HEK293 (cell line): ENCODE measurements at regions not wholly inside any gene's neighbourhood (a gene's known extent, or its start where the extent isn't known, plus 50 kb on each side); places are given as distances from the start of the nearest gene placed in this dataset.

ENCODE experiments used
- CTCF ChIA-PET: fragments of 350-600 bp; formaldehyde crosslinking; extraction: SDS; loops from one replicate; lab custom pipeline; 2021; ENCODE audit warnings: antibody characterized with exemption; lab: Yijun Ruan, JAX
- POLR2A ChIA-PET: fragments of 300-600 bp; formaldehyde crosslinking; extraction: SDS; loops from one replicate; lab custom pipeline; 2020; ENCODE audit warnings: antibody characterized with exemption, inconsistent platforms; lab: Yijun Ruan, JAX
- H3K27ac ChIP-seq: fragments of 200-500 bp; sonication (Bioruptor generic); 2 replicates; pipeline ENCODE4 v1.5.1; 2014; ENCODE audit warnings: low read depth, low read length, control low read depth, inconsistent platforms; ENCODE audit errors: extremely low read depth
- H3K36me3 ChIP-seq, 2 experiments: fragments of 200-500 bp in 1 of 2; sonication (Bioruptor generic) in 1 of 2; 1 replicate in 1 of 2; 2 replicates in 1 of 2; pipeline ENCODE4 v1.5.1; 2014 to 2017; ENCODE audit warnings: inconsistent platforms in 2 of 2, low read length in 2 of 2; ENCODE audit not compliant: control insufficient read depth in 2 of 2, insufficient read depth in 1 of 2
- H3K4me1 ChIP-seq: fragments of 200-500 bp; sonication (Bioruptor generic); 2 replicates; pipeline ENCODE4 v1.5.1; 2014; ENCODE audit warnings: mild to moderate bottlenecking, low read length, inconsistent platforms; ENCODE audit not compliant: control insufficient read depth, insufficient read depth
- H3K4me3 ChIP-seq: 2 replicates; pipeline ENCODE4 v1.5.1; 2011; ENCODE audit warnings: low read depth, mild to moderate bottlenecking, control low read depth, low read length, moderate library complexity
- H3K9me3 ChIP-seq: fragments of 200-500 bp; sonication (Bioruptor generic); 2 replicates; pipeline ENCODE4 v1.5.1; 2014; ENCODE audit warnings: low read depth, low read length, inconsistent platforms; ENCODE audit not compliant: control insufficient read depth, insufficient read depth
- HOXA7 ChIP-seq: sonication (generic); formaldehyde crosslinking; IDR thresholded peaks from 2 replicates; pipeline ENCODE4 v1.8.1; 2022; ENCODE audit warnings: missing genetic modification reagents, borderline replicate concordance
- IKZF3 ChIP-seq: fragments of 450-650 bp; IDR thresholded peaks from 2 replicates; pipeline ENCODE4 v1.5.0; 2018; ENCODE audit warnings: missing biosample characterization, mild to moderate bottlenecking, missing genetic modification characterization, moderate library complexity
- KLF8 ChIP-seq: fragments of 450-650 bp; formaldehyde crosslinking; IDR thresholded peaks from 2 replicates; pipeline ENCODE4 v1.5.1; 2016; ENCODE audit warnings: missing biosample characterization, missing genetic modification characterization
- MEIS1 ChIP-seq: sonication (generic); formaldehyde crosslinking; IDR thresholded peaks from 2 replicates; pipeline ENCODE4 v1.8.1; 2022; ENCODE audit warnings: missing genetic modification reagents, mild to moderate bottlenecking, borderline replicate concordance
- MYNN ChIP-seq: fragments of 450-650 bp; formaldehyde crosslinking; IDR thresholded peaks from 2 replicates; pipeline ENCODE4 v1.5.1; 2016; ENCODE audit warnings: missing biosample characterization, missing genetic modification characterization, borderline replicate concordance
- TCF7L2 ChIP-seq: IDR thresholded peaks from 2 replicates; pipeline ENCODE4 v1.6.1; 2011; ENCODE audit warnings: low read depth, mild to moderate bottlenecking, inconsistent platforms, low read length, moderate library complexity, borderline replicate concordance
- ZNF132 ChIP-seq: fragments of 450-650 bp; formaldehyde crosslinking; IDR thresholded peaks from 2 replicates; pipeline ENCODE4 v1.5.1; 2017; ENCODE audit warnings: missing biosample characterization, missing genetic modification characterization, borderline replicate concordance
- ZNF391 ChIP-seq: fragments of 450-650 bp; formaldehyde crosslinking; IDR thresholded peaks from 2 replicates; pipeline ENCODE4 v1.5.1; 2016; ENCODE audit warnings: low read depth, missing biosample characterization, missing genetic modification characterization, borderline replicate concordance
- ZNF473 ChIP-seq: fragments of 450-650 bp; formaldehyde crosslinking; IDR thresholded peaks from 2 replicates; pipeline ENCODE4 v1.5.1; 2017; ENCODE audit warnings: missing biosample characterization, missing genetic modification characterization
- ZNF521 ChIP-seq: fragments of 450-650 bp; formaldehyde crosslinking; IDR thresholded peaks from 2 replicates; pipeline ENCODE4 v1.5.1; 2017; ENCODE audit warnings: missing biosample characterization, mild to moderate bottlenecking, missing genetic modification characterization
- ZNF544 ChIP-seq: fragments of 450-650 bp; formaldehyde crosslinking; IDR thresholded peaks from 2 replicates; pipeline ENCODE4 v1.5.0; 2017; ENCODE audit warnings: missing biosample characterization, missing genetic modification characterization
- ZNF549 ChIP-seq: fragments of 450-650 bp; IDR thresholded peaks from 2 replicates; pipeline ENCODE4 v1.5.1; 2018; ENCODE audit warnings: missing biosample characterization, missing genetic modification characterization, mild to moderate bottlenecking, inconsistent platforms, moderate library complexity
- ZNF571 ChIP-seq: fragments of 450-650 bp; formaldehyde crosslinking; IDR thresholded peaks from 2 replicates; pipeline ENCODE4 v1.5.0; 2017; ENCODE audit warnings: missing biosample characterization, missing genetic modification characterization
- ZNF792 ChIP-seq: fragments of 450-650 bp; formaldehyde crosslinking; IDR thresholded peaks from 2 replicates; pipeline ENCODE4 v1.5.1; 2016; ENCODE audit warnings: missing biosample characterization, missing genetic modification characterization
- TF ChIP-seq, protein P1 (sequence below): fragments of 450-650 bp; formaldehyde crosslinking; IDR thresholded peaks from 2 replicates; pipeline ENCODE4 v1.5.1; 2016; ENCODE audit warnings: missing biosample characterization, missing genetic modification characterization
- TF ChIP-seq, protein P2 (sequence below): fragments of 450-650 bp; formaldehyde crosslinking; IDR thresholded peaks from 2 replicates; pipeline ENCODE4 v1.5.1; 2016; ENCODE audit warnings: missing biosample characterization, missing genetic modification characterization
- TF ChIP-seq, protein P3 (sequence below): fragments of 450-650 bp; formaldehyde crosslinking; IDR thresholded peaks from 2 replicates; pipeline ENCODE4 v1.5.1; 2016; ENCODE audit warnings: missing biosample characterization, missing genetic modification characterization
- TF ChIP-seq, protein P4 (sequence below): fragments of 450-650 bp; formaldehyde crosslinking; IDR thresholded peaks from 2 replicates; pipeline ENCODE4 v1.5.1; 2017; ENCODE audit warnings: missing biosample characterization, missing genetic modification characterization
- TF ChIP-seq, protein P5 (sequence below): fragments of 450-650 bp; formaldehyde crosslinking; IDR thresholded peaks from 2 replicates; pipeline ENCODE4 v1.5.1; 2016; ENCODE audit warnings: missing biosample characterization, missing genetic modification characterization

DNA sequence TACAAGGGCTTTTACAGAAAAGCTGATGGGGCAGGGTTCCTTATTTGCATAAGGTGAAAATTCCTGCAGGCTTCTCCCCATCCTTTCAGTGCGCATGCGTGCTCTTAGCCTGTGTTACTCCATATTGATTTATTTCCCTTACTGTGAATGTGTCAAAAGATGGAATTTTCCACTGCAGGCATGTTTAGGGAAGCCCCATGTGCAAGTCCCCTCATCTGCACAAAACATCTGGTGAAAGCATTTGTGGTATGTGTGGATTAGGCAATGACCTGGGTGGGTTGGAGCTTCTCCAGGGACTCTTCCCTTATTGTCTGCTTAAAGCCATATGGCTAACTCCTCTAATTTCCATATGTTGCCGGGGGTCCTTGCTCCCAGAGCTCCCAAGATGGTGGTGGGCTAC, 912.7 kb upstream of the LRFN5 start:
- Histone ChIP-seq H3K36me3 (no peaks in the 10 kb centered on the region), H3K4me1 (no peaks in the 10 kb centered on the region), H3K27ac (no peak overlapping the region), H3K9me3 (no peaks in the 10 kb centered on the region), H3K4me3 (no peak overlapping the region)
- ChIA-PET CTCF (interaction anchor here (0.6 kb wide), 1 partner anchor 415 kb away, joined by 4 read pairs; no protein-coding TSS in a partner anchor), POLR2A (no interaction called here)
- TF ChIP-seq ZNF473 (no peak), ZNF544 (tag by site-specific recombination) (no peak), ZNF521 (tag by site-specific recombination) (no peak), KLF8 (tag by site-specific recombination) (no peak), HOXA7 (no peak), MEIS1 (CRISPR knock-in tag) (no peak), MYNN (no peak), ZNF132 (tag by site-specific recombination) (no peak)
- TF ChIP-seq, protein P1, sequence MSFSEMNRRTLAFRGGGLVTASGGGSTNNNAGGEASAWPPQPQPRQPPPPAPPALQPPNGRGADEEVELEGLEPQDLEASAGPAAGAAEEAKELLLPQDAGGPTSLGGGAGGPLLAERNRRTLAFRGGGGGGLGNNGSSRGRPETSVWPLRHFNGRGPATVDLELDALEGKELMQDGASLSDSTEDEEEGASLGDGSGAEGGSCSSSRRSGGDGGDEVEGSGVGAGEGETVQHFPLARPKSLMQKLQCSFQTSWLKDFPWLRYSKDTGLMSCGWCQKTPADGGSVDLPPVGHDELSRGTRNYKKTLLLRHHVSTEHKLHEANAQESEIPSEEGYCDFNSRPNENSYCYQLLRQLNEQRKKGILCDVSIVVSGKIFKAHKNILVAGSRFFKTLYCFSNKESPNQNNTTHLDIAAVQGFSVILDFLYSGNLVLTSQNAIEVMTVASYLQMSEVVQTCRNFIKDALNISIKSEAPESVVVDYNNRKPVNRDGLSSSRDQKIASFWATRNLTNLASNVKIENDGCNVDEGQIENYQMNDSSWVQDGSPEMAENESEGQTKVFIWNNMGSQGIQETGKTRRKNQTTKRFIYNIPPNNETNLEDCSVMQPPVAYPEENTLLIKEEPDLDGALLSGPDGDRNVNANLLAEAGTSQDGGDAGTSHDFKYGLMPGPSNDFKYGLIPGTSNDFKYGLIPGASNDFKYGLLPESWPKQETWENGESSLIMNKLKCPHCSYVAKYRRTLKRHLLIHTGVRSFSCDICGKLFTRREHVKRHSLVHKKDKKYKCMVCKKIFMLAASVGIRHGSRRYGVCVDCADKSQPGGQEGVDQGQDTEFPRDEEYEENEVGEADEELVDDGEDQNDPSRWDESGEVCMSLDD (tag by site-specific recombination) = no peak
- TF ChIP-seq, protein P2, sequence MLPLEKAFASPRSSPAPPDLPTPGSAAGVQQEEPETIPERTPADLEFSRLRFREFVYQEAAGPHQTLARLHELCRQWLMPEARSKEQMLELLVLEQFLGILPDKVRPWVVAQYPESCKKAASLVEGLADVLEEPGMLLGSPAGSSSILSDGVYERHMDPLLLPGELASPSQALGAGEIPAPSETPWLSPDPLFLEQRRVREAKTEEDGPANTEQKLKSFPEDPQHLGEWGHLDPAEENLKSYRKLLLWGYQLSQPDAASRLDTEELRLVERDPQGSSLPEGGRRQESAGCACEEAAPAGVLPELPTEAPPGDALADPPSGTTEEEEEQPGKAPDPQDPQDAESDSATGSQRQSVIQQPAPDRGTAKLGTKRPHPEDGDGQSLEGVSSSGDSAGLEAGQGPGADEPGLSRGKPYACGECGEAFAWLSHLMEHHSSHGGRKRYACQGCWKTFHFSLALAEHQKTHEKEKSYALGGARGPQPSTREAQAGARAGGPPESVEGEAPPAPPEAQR = no peak
- TF ChIP-seq, protein P3, sequence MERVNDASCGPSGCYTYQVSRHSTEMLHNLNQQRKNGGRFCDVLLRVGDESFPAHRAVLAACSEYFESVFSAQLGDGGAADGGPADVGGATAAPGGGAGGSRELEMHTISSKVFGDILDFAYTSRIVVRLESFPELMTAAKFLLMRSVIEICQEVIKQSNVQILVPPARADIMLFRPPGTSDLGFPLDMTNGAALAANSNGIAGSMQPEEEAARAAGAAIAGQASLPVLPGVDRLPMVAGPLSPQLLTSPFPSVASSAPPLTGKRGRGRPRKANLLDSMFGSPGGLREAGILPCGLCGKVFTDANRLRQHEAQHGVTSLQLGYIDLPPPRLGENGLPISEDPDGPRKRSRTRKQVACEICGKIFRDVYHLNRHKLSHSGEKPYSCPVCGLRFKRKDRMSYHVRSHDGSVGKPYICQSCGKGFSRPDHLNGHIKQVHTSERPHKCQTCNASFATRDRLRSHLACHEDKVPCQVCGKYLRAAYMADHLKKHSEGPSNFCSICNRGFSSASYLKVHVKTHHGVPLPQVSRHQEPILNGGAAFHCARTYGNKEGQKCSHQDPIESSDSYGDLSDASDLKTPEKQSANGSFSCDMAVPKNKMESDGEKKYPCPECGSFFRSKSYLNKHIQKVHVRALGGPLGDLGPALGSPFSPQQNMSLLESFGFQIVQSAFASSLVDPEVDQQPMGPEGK (tag by site-specific recombination) = no peak

DNA sequence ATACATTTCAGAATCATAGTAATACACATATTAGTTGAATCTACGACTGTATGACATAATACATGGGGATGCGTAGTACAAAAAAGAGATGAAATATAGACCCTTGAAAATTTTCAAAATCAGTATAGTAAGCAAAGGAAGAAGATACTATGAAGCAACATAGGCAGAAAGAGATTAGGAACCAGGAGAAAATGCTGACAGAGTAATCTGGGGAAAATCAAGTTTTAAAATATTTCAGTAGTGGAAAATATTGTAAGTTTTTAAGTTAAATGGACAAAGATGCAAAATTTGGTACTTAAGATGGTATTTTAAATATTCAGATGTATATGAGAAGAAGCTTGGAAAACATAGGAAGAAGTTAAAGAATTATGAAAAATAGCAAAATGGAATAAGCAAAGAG, 915.6 kb upstream of the LRFN5 start:
- ChIA-PET CTCF (no interaction called here), POLR2A (no interaction called here)
- Histone ChIP-seq H3K27ac (no peak overlapping the region), H3K4me3 (no peak overlapping the region), H3K4me1 (no peaks in the 10 kb centered on the region), H3K9me3 (no peaks in the 10 kb centered on the region), H3K36me3 (no peaks in the 10 kb centered on the region)
- TF ChIP-seq IKZF3 (tag by site-specific recombination) (no peak), ZNF132 (tag by site-specific recombination) (no peak), TCF7L2 (no peak), ZNF391 (tag by site-specific recombination) (no peak), ZNF571 (tag by site-specific recombination) (no peak), ZNF549 (tag by site-specific recombination) (no peak), ZNF521 (tag by site-specific recombination) (no peak), HOXA7 (no peak), ZNF792 (no peak)
- TF ChIP-seq, protein P4, sequence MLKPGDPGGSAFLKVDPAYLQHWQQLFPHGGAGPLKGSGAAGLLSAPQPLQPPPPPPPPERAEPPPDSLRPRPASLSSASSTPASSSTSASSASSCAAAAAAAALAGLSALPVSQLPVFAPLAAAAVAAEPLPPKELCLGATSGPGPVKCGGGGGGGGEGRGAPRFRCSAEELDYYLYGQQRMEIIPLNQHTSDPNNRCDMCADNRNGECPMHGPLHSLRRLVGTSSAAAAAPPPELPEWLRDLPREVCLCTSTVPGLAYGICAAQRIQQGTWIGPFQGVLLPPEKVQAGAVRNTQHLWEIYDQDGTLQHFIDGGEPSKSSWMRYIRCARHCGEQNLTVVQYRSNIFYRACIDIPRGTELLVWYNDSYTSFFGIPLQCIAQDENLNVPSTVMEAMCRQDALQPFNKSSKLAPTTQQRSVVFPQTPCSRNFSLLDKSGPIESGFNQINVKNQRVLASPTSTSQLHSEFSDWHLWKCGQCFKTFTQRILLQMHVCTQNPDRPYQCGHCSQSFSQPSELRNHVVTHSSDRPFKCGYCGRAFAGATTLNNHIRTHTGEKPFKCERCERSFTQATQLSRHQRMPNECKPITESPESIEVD (tag by site-specific recombination) = no peak
- TF ChIP-seq, protein P5, sequence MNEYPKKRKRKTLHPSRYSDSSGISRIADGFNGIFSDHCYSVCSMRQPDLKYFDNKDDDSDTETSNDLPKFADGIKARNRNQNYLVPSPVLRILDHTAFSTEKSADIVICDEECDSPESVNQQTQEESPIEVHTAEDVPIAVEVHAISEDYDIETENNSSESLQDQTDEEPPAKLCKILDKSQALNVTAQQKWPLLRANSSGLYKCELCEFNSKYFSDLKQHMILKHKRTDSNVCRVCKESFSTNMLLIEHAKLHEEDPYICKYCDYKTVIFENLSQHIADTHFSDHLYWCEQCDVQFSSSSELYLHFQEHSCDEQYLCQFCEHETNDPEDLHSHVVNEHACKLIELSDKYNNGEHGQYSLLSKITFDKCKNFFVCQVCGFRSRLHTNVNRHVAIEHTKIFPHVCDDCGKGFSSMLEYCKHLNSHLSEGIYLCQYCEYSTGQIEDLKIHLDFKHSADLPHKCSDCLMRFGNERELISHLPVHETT (tag by site-specific recombination) = no peak
- TF ChIP-seq, protein P1 (tag by site-specific recombination) = no peak
